HG03175 (cell line): ENCODE measurements at regions not wholly inside any gene's neighbourhood (a gene's known extent, or its start where the extent isn't known, plus 50 kb on each side); places are given as distances from the start of the nearest gene placed in this dataset.

ENCODE experiments used
- ATAC-seq: cut with Tn5 transposase; IDR thresholded peaks from one replicate; pipeline ENCODE4 v1.9.1; 2021; ENCODE audit warnings: mild to moderate bottlenecking, moderate library complexity; ENCODE audit not compliant: unreplicated experiment

DNA sequence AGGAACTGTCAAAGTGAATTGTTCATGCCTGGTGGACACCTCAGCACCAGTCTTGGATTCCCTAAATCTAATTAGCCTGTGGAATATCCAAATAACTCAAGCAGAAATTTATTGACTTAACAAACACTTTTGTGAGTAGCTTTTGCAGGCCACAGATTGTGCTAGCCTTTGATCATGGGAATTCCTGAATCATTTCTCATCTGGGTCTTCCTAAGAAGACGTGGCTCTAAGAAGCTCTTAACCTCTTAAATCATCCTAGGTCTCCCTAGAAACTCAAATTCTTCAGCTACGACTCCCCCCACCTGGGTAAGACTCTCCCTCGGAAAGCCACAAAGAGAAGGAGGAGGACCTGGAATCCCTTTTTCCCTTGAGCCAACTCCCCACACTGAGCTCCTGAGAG lies 53.8 kb upstream of the PSEN2 start:
- no peak for ATAC-seq

DNA sequence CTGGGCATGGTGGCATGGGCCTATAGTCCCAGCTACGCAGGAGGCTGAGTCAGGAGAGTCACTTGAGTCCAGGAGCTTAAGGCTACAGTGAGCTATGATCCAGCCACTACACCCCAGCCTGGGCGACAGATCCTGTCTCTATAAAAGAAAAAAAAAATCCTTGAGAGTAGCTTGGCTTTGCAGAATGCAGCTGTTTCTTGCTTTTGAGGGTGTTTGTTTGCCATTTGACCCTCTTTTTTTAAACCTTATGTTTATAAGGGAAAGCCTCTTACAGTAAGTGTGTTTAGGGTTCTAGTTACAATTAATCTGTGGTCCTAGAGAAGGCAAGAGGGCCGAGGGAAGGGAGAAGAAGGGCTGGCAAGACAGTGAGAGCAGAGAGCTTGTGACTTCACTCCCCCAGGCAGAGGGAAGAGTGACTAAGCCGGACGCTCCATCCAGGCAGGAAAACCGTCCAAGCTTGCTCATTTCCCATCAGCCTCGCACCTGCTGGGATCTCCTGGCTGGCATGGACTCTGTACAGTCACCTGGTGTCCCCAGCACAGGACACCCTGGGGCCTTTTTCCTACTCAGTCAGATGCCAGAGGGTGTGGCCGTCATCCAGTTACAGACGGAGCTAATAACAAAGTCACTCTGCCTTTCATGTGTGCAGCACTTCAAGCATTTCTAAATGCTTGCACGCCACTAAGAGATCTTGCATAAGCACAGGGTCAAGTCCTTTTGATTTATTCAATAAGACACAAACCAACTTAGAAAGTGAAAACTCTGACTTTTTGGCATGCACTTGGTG lies 55.5 kb upstream of the PSEN2 start:
- ATAC-seq: no peak

DNA sequence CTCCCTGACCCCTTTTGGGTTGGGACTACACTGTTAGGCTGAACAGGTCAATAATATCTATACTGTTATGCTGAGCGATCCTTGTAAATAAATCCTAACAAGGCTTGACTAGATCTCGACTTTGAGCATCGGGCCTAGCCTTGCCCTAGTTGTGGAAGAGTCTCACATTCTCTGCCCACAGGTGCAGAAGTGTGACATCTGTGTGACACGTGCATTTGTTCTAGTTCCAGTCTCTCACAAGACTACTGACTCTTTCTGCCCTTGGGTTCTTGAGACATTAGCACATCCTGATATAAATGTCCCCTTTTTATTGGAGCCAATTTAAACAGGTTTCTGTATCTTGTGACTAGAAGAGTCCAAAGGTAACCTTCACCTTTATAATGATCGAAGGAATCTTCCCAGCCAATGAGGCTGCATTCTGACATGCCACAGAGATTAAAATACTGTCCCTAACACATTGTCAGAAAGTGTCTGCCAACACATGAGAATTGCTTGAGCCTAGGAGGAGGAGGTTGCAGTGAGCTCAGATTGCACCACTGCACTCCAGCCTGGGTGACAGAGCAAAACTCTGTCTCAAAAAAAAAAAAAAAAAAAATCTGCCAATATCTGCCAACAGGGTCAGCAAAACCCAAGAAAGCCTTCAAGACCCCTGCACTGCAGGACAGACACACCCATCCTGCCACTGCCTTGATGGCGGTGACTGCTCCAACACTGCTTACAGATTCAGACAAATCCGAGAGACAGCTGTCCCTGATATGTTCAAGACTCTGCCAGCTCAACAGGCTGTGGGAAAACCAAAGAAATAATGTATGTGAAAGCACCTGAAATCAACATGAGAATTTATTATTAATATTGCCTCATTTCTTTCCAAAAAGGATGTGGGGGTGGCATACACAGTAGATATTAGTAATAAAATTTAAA lies 56.5 kb upstream of the PSEN2 start:
- no peak for ATAC-seq

DNA sequence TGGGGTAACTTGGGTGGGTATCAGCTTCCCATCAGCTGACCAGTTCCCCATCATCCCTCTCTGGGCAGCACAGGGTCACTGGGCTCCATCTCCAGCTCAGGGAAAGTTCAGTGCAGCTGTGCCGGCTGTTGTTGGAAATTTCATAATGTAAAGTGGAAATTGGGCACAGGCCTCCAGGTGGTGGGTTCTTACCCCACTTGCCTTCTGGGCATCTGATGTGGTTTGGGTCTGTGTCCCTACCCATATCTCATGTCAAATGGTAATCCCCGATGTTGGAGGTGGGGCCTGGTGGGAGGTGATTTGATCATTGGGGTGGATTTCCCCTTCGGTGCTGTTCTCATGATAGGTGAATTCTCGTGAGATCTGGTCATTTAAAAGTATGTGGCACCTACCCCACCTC lies 59.7 kb upstream of the PSEN2 start:
- no peak for ATAC-seq

DNA sequence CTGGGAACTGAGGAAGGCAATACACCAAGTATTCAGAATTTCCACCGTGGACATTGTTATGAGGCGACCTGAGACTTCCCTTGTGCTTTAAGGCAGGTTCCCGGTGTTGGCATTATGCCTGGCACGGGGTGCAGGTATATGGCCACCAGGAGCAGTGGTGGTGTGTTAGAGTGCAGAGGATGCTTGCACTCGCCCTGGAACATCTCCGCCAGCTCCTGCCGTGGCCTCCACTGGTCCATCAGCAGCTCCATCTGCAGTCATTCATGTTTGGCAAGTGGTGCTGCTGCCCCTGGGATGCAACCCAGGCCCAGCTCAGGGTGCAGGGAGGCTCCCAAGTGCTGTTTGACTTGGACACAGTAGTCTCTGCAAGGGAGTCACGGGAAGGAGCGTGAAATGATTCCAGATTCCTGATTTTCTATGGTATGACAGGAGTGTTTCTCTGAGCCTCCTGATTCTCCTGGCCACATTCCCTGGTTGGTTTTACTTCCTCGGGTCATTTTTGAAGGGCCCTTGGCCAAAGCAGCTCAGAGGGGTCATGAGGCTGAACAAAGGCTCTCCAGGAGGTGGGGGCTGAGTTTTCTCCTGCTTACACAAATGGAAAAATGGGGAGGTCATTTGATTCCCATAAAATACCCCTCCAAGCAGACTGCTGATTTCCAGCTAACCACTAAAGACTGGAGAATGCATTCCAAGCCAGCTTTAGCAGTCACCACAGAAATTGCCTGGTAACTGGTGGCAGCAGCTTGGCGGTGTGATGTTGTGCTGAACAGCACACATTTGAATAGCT lies 60.4 kb upstream of the PSEN2 start:
- ATAC-seq: no peak

DNA sequence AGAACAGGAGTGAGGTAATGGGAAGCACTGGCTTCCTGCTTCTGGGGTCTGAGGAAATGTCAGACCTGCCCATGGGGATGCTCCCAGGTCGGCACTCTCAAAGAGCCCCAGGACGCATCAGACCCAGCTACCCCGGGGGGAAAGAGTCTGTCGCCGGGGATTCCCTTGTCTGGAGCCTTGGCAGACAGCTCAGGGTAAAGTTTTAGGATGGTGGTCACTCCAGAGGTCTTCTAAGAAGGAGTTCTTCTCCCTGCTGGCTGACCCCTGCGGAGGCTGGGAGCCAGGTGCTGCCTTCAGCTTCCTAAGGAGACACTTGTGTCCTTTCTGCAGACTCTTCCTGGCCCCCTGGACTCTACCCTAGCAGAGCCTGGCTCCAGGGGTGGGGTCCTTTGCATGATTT lies 61.9 kb upstream of the PSEN2 start:
- ATAC-seq: no peak

DNA sequence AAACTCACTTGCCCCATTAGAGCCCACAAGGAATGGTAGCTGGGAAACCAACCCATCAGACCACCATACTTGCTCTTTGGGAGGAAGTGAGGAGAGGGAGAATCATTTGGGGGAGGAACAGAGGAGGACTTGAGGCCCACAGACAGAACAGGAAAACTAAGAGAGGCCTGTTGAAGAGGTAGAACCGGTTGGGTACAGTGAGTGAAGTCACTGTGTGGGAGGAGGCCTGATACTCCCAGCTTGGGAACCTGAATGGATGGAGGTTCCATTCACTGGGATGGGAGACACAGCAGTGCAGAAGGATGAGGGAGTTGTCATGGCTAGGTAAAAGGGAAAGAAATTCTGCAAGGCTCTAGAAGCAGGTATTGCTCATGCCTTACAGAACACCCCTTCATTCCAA lies 63.4 kb upstream of the PSEN2 start:
- no peak for ATAC-seq

DNA sequence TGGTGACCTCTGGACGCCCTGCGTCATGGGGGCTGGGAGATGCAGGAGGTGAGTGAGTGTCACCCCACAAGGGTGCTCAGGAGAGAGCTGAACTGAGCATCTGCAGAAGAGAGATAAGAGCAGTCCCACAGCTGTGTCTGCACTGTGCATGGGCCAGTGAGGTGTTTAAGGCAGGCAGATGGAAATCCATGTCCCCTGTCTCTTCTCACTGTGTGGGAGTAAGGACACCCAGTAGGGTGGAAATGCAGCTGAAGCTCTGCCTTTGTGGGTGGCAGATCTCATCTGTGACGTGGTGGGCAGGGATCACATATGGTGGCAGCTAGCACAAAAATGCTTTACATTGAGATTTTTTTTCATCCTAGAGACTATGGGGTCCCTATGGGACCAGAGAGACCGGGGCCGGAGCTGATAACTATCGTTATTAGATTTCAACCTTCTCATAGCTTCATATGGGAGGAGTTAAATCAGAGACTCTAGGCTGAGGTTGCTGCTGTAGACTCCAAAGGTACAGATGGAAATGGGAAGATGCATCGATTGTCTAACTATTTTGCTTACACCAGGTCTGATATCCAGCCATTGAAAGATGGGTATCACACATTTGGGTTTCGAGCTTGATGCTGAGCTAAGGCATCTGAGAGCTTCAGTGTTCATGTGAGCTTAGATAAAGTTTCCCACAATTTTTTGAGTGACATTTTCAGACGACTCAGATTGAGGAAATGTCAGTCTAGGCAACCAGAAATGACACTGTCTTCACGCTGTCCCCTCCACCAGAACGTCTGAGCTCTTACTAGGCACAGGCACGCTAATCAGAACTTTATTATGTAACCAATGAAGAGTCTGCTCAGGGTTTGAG lies 65.3 kb upstream of the PSEN2 start:
- no peak for ATAC-seq

DNA sequence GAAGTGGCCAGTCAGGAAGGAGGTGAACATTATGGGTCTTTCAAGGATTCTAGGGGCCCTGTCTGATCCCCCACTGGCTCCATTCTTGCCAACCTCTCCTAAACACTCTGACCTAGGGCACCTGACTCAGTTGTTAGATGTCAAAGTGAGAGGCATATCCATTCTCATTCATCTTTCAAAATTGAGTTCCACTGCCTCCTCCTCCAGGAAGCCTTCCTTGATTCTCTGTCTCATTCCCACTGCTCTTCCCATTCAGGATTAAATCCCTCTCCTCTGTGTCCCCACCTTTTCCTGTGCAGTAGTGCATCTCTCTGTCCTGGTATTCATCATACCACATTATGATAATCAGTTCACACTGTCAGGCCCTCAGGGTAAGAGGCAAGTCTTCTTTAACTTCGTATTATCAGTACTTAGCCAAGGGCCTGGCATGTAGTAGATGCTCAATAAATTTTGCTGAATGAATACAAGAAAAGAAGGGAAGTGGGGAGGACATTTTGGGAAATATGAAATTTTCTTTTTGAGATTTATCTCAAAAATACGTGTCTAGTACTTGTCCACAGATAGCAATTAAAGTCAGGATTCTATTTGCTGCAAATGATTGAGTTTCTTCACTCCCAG lies 61.8 kb upstream of the ITPKB start:
- no peak for ATAC-seq

DNA sequence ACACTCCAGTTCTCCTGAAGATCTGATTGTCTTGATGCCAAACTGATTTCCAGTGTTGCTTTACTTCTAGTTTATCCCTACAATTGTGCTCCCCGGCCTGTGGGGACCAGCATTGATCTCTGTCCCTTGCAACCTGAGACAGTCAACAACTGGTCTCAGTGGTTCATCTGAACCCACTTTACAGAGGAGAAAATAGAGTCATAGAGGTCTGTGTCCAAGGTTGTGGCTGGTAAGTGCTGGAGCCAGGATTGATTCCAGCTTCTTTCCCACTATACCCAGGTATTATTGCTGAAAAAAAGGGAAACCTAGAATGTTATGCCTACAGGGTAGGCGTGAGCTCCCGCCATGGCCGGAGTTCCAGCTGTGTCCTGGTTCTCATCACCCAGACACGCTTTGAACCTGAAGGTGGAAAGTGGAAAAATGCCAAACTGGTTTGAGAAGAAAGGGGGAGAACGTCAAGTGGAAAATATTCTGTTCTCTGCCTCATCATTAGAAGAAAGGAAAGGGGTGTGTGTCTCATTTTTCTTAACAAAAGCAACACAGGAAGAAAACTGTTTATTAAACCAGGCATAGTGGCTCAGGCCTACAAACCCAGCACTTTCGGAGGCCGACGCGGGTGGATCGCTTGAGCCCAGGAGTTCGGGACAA lies 60.7 kb upstream of the ITPKB start:
- no peak for ATAC-seq

DNA sequence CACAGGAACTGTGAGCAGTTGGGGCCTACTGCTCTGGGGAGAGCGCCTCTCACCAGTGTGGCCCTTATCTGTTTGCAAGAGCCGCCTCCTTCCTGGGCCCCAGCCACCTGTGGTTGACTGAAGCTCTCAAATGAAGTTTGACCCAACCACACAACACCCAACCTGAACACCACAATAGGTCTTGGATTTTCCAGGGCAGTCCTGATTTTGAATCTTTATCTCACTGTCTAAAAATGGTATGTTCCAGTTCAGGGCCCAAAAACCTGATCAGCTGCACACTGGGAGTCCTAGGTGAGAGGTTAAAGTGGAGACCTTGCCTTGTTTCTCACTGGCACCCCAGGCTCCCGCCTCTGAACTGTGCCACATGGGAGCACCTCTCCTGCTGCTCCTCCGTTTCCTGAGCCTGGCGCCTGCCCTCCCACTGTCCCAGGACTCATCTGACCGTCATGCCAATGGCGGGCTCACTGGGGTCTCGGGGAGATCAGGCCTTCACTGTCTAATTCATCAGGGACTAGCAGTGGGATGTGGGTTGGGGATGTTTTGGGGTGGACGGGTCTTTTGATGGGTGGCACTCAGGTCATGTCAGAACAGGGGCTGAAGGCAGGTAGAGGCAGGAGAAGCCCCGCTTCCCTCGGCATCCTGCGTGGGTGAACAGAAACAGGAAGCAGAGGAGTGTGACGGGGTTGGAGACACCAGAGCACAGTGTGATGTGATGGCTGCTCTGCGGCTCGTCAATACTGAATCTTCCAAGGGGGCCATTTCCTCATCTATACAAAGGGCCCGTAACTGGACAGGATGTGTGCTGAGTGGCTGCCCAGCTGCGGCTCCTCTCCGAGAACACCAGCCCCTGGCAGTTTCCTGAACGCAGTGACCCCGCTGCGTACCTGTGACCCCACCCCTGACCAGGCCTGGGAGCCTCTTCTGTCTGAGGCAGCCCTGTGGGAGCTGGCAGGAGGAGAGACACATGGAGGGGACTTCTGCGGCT lies 59.6 kb upstream of the ITPKB start:
- peak; percentile 69 for ATAC-seq

DNA sequence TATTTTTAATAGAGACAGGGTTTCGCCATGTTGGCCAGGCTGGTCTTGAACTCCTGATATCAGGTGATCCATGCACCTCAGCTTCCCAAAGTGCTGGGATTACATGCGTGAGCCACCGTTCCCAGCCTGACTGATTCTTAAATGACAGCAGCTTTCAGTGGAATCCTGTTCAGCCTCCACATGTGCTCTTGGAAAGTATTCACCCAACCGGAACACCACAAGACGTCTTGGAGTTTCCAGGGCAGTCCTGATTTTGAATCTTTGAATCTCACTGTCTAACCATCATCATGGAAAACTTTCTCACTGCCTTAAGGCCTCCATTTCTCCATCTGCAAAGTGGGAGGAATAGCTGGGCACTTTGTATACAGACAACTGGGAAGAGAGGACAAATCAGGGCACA lies 58.1 kb upstream of the ITPKB start:
- ATAC-seq: no peak

DNA sequence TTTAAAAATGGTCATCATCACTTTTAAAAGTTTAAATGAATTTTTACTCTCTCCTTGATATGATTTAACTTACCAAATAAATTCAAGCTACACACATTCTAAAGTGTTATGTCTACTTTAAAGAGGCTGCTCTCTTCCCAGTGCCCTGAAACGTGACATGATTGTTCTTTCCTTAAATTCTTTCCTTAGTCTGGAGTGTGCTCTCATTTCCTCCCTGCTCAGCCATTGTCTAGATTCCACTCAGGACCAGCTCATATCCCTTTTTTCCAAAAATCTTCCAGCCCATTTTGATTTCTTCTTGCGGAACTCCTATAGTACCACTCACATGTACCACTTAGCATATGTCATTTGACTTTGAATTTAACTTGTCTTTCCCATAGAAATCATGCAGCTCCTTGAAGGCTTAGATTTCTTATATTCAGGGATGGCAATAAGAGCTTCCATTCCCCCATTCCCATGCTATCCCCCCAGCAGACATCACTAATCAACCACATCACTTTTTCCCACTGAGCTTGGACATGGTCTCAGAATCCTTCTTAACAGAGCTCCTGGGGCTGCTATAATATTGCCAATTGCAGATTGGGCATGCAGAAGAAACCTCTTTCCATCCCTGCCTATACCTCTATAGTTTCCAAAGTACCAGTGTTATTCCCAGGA lies 54.7 kb upstream of the ITPKB start:
- ATAC-seq: no peak

DNA sequence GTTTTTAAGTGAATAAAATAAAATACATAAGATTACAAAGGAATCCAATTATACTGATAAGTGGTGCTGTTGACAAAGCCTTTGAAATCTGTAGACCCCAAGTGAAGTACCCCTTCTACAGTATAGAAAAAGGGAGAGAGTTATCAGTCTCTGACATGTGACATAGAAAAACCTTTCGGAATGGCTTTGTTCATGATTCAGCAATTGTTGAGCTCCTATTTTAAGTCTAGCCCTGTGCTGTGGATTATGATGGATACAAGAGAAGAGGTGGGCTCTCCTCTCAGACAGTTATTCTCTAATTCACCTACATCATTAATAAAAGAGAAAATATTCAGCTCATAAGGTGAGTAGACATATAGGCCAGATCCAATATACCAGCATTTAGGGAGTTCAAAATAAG lies 53.3 kb upstream of the ITPKB start:
- no peak for ATAC-seq

DNA sequence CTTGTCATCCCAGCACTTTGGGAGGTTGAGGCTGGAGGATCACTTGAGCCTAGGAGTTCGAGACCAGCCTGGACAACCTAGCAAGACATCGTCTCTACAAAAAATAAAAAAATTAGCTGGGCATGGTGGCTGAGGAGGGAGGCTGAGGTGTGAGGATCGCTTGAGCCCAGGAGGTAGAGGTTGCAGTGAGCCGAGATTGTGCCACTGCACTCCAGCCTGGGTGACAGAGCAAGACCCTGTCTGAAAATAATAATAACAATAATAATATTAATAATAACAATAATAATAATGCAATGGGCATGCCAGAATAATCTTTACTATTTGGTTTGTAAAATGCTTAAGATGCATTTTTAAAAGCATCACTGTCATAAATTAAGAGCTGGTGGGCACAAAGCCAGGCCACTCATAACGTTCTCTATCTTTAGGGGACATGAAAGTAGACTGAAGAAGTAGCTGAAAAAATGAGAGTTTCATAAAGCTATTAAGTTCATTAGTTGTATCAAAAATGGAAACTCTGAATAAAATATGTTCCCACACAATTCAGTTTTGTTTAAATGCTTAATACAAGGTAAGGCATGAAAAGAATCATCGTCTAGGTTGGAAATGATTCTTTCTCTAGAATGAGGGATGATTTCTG lies 51.6 kb upstream of the ITPKB start:
- ATAC-seq: no peak

DNA sequence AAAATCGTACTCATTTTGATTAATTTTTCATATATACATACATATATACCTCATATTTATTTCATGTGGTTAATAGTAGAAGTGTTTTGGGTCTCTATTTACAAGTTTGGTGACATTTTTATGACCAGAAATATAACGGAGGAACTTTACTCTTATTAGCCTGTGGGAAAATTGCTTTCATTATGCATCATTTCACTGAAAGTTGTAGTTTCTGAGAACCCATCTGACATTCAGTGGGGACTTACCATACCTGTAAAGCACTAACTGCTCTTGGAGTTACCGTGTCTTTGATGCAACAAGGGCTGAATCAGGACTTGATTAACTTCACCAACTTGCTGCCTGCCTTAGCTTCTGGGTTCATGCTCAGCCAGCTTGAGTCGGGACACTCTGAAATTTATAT lies 49.9 kb upstream of the ITPKB start:
- no peak for ATAC-seq
